Colonic mucosa (tissue), 4 donors: ENCODE measurements at regions not wholly inside any gene's neighbourhood (a gene's known extent, or its start where the extent isn't known, plus 50 kb on each side); places are given as distances from the start of the nearest gene placed in this dataset.

Experiments used
- DNase-seq: peaks from one replicate; pipeline ENCODE4 v3.0.0-alpha.2; 2020
- H3K27ac ChIP-seq: fragments of 200-600 bp; one replicate; pipeline ENCODE4 v1.8.0; 2021
- H3K27me3 ChIP-seq: fragments of 200-600 bp; one replicate; pipeline ENCODE4 v1.8.0; 2021
- H3K36me3 ChIP-seq: fragments of 200-600 bp; one replicate; pipeline ENCODE4 v1.8.0; 2021
- H3K4me1 ChIP-seq: fragments of 200-600 bp; one replicate; pipeline ENCODE4 v1.8.0; 2021; ENCODE audit warnings: mild to moderate bottlenecking
- H3K4me3 ChIP-seq: fragments of 200-600 bp; one replicate; pipeline ENCODE4 v1.8.0; 2021
- H3K9ac ChIP-seq, 2 donors: one replicate each; pipeline ENCODE4 v1.7.0; 2013; ENCODE audit warnings: control low read depth in 2 of 2, low read depth in 2 of 2, low read length in 2 of 2
- H3K9me3 ChIP-seq: fragments of 200-600 bp; one replicate; pipeline ENCODE4 v1.8.0; 2021
- intact Hi-C: fragments of 100-400 bp; cut with DNase I; formaldehyde crosslinking; loops from one replicate; pipeline ENCODE4 v1.14.1; 2022
- TF ChIP-seq, protein P1 (sequence below): fragments of 200-600 bp; IDR thresholded peaks from one replicate; pipeline ENCODE4 v1.8.0; 2022; ENCODE audit warnings: antibody characterized with exemption, mild to moderate bottlenecking
- donor health status: healthy.
- donor health status: DM: no; HTN: no; CAD: no.
- donor health status: DM: no; HTN: no; CAD: no.

DNA sequence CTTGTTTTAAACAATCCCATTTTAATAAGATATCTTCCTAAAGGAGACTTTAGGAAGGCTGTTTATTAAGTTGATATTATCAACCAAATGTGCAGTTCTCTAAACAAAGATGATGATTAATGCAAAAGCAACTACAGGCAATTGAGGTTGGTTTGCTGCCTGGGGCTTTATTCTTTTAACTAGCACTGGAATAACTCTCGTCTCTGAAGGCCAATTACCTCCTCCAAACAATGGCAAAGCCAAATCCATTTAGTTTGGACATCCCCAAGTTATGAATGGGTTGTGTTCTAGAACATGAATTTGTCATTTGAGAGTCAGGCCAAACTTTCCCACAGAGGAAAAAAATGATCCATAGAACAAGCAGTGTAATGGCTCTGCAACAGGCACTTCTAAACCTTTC lies 114.1 kb downstream of the SLC16A9 start:
- Histone ChIP-seq H3K9ac (no peak overlapping the region), H3K27me3 (no peaks in the 10 kb centered on the region), H3K9me3 (no peaks in the 10 kb centered on the region), H3K4me1 (no peaks in the 10 kb centered on the region), H3K4me3 (no peak overlapping the region), H3K27ac (no peak overlapping the region), H3K36me3 (no peaks in the 10 kb centered on the region)
- DNase-seq = no peak
- intact Hi-C loops = no loop called here
- TF ChIP-seq, protein P1, sequence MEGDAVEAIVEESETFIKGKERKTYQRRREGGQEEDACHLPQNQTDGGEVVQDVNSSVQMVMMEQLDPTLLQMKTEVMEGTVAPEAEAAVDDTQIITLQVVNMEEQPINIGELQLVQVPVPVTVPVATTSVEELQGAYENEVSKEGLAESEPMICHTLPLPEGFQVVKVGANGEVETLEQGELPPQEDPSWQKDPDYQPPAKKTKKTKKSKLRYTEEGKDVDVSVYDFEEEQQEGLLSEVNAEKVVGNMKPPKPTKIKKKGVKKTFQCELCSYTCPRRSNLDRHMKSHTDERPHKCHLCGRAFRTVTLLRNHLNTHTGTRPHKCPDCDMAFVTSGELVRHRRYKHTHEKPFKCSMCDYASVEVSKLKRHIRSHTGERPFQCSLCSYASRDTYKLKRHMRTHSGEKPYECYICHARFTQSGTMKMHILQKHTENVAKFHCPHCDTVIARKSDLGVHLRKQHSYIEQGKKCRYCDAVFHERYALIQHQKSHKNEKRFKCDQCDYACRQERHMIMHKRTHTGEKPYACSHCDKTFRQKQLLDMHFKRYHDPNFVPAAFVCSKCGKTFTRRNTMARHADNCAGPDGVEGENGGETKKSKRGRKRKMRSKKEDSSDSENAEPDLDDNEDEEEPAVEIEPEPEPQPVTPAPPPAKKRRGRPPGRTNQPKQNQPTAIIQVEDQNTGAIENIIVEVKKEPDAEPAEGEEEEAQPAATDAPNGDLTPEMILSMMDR = no peak

DNA sequence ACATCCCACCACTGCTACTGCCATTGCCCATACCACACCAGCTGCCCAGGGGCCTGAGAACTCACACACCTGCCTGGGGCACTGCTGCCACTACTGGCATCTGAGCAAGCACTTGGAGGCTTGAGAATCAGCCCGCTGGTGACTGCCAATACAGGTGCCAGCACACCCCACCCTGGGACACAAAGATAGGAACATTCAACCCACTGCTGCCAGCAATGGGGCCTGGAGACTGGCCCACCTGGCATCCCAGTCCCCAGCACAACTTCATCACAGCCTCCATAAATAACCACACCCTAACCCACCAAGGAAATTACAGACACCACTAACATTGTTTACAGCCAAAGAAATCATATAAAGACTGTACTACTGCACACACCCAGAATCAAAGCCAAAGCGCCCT lies 115.9 kb downstream of the SLC16A9 start:
- no peak for DNase-seq
- TF ChIP-seq, protein P1 = no peak
- no peaks in the 10 kb centered on the region for H3K36me3 ChIP-seq
- H3K4me1 ChIP-seq = no peaks in the 10 kb centered on the region
- H3K27ac ChIP-seq = no peak overlapping the region
- no peak overlapping the region for H3K9ac ChIP-seq
- H3K9me3 ChIP-seq = no peaks in the 10 kb centered on the region
- H3K4me3 ChIP-seq = no peak overlapping the region
- intact Hi-C loops = no loop called here
- no peaks in the 10 kb centered on the region for H3K27me3 ChIP-seq

DNA sequence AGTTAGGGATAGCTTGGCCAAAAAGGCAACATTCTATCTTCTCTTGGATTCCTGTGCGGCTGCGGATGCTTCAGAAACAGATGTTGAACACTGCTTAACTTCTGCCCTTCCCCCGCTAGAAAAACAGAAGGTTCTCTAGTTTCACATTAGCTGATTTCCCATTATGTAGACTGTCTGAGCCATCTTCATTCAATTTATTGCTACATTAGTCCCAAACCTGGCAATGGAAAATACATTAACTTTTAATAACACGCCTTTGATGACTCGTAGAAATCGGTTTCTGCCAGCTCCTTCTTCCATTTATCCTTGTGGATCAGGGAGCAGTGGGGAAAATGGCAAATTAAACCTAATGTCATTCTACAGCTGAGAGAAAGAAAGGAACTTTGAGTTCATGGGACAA lies 119.9 kb downstream of the SLC16A9 start:
- intact Hi-C loops = no loop called here
- Histone ChIP-seq H3K27ac (no peak overlapping the region), H3K4me1 (no peaks in the 10 kb centered on the region), H3K9me3 (no peaks in the 10 kb centered on the region), H3K36me3 (no peaks in the 10 kb centered on the region), H3K27me3 (no peaks in the 10 kb centered on the region), H3K9ac (no peak overlapping the region), H3K4me3 (no peak overlapping the region)
- no peak for DNase-seq
- TF ChIP-seq, protein P1 = no peak

DNA sequence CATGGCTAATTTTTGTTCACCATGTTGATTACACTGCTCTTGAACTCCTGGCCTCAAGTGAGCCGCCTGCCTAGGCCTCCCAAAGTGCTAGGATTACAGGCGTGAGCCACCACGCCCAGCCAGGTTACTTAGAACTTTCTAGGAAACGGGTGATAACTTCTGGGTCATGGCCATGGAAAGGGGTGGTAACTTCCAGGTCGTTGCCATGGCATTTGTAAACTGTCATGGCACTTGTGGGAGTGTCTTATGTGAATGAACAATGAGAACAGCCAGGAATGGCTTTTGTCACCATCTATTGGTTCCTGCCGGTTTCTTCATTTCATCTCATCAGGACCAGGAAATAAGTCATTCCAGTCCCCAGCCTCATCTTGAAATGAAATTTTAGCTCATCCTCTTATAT lies 120.9 kb downstream of the SLC16A9 start:
- Histone ChIP-seq H3K27ac (no peak overlapping the region), H3K36me3 (no peaks in the 10 kb centered on the region), H3K27me3 (no peaks in the 10 kb centered on the region), H3K9ac (no peak overlapping the region), H3K9me3 (no peaks in the 10 kb centered on the region), H3K4me3 (no peak overlapping the region), H3K4me1 (no peaks in the 10 kb centered on the region)
- no peak for DNase-seq
- intact Hi-C loops = no loop called here
- TF ChIP-seq, protein P1 = no peak

DNA sequence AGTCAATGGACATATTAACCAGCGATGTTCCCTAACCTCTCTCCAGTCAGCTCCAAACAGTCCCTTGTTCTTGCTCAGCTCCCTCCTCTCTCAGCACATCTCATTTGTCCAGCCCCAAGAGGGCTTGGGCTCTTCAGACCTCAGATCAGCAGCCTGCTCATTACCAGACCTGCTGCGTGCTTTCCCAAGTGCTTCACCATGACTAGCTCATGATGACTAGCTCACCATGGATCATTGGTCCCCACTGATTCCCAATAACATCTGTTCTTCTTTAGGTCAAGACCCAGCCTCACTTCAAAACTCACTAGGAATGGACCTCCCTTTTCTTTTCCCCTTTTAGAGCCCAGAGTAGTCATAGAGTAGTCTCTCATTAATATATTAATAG lies 121.9 kb downstream of the SLC16A9 start:
- intact Hi-C loops = no loop called here
- H3K36me3 ChIP-seq = no peaks in the 10 kb centered on the region
- H3K4me3 ChIP-seq = no peak overlapping the region
- no peak overlapping the region for H3K9ac ChIP-seq
- DNase-seq = no peak
- H3K27me3 ChIP-seq = no peaks in the 10 kb centered on the region
- H3K27ac ChIP-seq = no peak overlapping the region
- no peaks in the 10 kb centered on the region for H3K4me1 ChIP-seq
- no peaks in the 10 kb centered on the region for H3K9me3 ChIP-seq
- TF ChIP-seq, protein P1 = no peak
